Breast epithelium (tissue), 3 donors: ENCODE measurements at regions not wholly inside any gene's neighbourhood (a gene's known extent, or its start where the extent isn't known, plus 50 kb on each side); places are given as distances from the start of the nearest gene placed in this dataset.

Source experiments
- POLR2AphosphoS5 ChIP-seq, 3 donors: sonication (generic); formaldehyde crosslinking; IDR thresholded peaks; one replicate each; pipeline ENCODE4 v1.6.1; 2017; ENCODE audit warnings: antibody characterized with exemption in 3 of 3
- TF ChIP-seq, protein P1 (sequence below), 3 donors: fragments of 450-650 bp; IDR thresholded peaks; one replicate each; pipeline ENCODE4 v1.5.1; 2016 to 2017; ENCODE audit warnings: antibody characterized with exemption in 3 of 3, mild to moderate bottlenecking in 3 of 3, moderate library complexity in 3 of 3

DNA sequence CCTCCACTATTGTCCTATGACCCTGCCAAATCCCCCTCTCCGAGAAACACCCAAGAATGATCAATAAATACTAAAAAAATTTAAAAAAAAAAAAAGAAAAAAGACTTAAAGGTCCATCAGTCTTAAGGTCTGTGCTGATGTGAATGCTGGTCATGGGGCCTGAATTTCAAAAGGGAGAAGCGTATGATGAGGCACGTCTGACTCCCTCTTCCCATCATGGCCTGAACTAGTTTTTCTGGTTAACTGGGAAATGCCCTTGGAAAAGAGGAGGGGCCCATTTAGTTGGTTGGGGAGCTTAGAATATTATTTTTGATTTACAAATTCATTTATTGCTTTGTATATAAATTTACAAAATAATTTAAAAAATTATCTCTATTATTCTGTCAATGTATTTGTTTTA, 291.0 kb upstream of the CDH19 start:
- TF ChIP-seq, protein P1, sequence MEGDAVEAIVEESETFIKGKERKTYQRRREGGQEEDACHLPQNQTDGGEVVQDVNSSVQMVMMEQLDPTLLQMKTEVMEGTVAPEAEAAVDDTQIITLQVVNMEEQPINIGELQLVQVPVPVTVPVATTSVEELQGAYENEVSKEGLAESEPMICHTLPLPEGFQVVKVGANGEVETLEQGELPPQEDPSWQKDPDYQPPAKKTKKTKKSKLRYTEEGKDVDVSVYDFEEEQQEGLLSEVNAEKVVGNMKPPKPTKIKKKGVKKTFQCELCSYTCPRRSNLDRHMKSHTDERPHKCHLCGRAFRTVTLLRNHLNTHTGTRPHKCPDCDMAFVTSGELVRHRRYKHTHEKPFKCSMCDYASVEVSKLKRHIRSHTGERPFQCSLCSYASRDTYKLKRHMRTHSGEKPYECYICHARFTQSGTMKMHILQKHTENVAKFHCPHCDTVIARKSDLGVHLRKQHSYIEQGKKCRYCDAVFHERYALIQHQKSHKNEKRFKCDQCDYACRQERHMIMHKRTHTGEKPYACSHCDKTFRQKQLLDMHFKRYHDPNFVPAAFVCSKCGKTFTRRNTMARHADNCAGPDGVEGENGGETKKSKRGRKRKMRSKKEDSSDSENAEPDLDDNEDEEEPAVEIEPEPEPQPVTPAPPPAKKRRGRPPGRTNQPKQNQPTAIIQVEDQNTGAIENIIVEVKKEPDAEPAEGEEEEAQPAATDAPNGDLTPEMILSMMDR (IDR thresholded peaks at IDR 0.05) = no peak
- no peak for TF ChIP-seq POLR2AphosphoS5 (IDR thresholded peaks at IDR 0.05)
